K562 (cell line): ENCODE measurements at regions not wholly inside any gene's neighbourhood (a gene's known extent, or its start where the extent isn't known, plus 50 kb on each side); places are given as distances from the start of the nearest gene placed in this dataset.

Experiments
- ADNP ChIP-seq: fragments of 200-800 bp; sonication (Bioruptor generic); IDR thresholded peaks from 2 replicates; pipeline ENCODE4 v1.6.1; 2016; ENCODE audit warnings: missing genetic modification characterization, missing compliant biosample characterization
- CHD2 ChIP-seq: IDR thresholded peaks from 2 replicates; pipeline ENCODE4 v1.6.1; 2011; ENCODE audit warnings: low read depth, low read length
- CHD4 ChIP-seq: fragments of 200-600 bp; sonication (generic); IDR thresholded peaks from 3 replicates; pipeline ENCODE4 v1.6.1; 2012; ENCODE audit warnings: low read depth, mild to moderate bottlenecking, mixed read lengths, low read length, inconsistent platforms; ENCODE audit not compliant: insufficient read depth, insufficient replicate concordance, poor library complexity, severe bottlenecking
- ETS1 ChIP-seq: conservative IDR thresholded peaks from 2 replicates; pipeline ENCODE4 v1.6.1; 2011; ENCODE audit warnings: low read depth, mild to moderate bottlenecking, low read length; ENCODE audit not compliant: control insufficient read depth
- FOSL1 ChIP-seq: fragments of 200-800 bp; sonication (Bioruptor generic); conservative IDR thresholded peaks from 2 replicates; pipeline ENCODE4 v1.6.1; 2016; ENCODE audit warnings: missing genetic modification characterization, missing compliant biosample characterization
- FOXJ2 ChIP-seq: fragments of 200-800 bp; sonication (Bioruptor generic); IDR thresholded peaks from 2 replicates; pipeline ENCODE4 v1.6.1; 2016; ENCODE audit warnings: missing genetic modification characterization, missing compliant biosample characterization
- FOXO4 ChIP-seq: fragments of 450-650 bp; formaldehyde crosslinking; IDR thresholded peaks from 2 replicates; pipeline ENCODE4 v1.4.0; 2020; ENCODE audit warnings: mild to moderate bottlenecking, moderate library complexity
- GATAD2B ChIP-seq: fragments of 450-650 bp; IDR thresholded peaks from 2 replicates; pipeline ENCODE4 v1.6.1; 2017; ENCODE audit warnings: mild to moderate bottlenecking, borderline replicate concordance
- HEY1 ChIP-seq: fragments of 250-450 bp; sonication (Bioruptor Pico); IDR thresholded peaks from 2 replicates; pipeline ENCODE4 v1.5.0; 2020; ENCODE audit warnings: mild to moderate bottlenecking, moderate library complexity, borderline replicate concordance
- HLTF ChIP-seq: fragments of 450-650 bp; IDR thresholded peaks from 2 replicates; pipeline ENCODE4 v1.6.1; 2016
- HMGN3 ChIP-seq: IDR thresholded peaks from 2 replicates; pipeline ENCODE4 v1.6.1; 2011; ENCODE audit warnings: borderline replicate concordance, low read depth, mild to moderate bottlenecking, mixed read lengths, low read length; ENCODE audit not compliant: insufficient read length; ENCODE audit errors: extremely low read depth
- KAT2B ChIP-seq: IDR thresholded peaks from one replicate; pipeline ENCODE4 v1.6.1; 2012; ENCODE audit warnings: low read depth, mild to moderate bottlenecking, control low read depth, inconsistent platforms, low read length, moderate library complexity
- KDM1A ChIP-seq, 2 experiments: fragments of 450-650 bp; IDR thresholded peaks; 2 replicates each; pipeline ENCODE4 v1.6.1; 2016; ENCODE audit warnings: mild to moderate bottlenecking in 2 of 2
- MED1 ChIP-seq: sonication (generic); formaldehyde crosslinking; IDR thresholded peaks from 2 replicates; pipeline ENCODE4 v1.8.1; 2023; ENCODE audit warnings: missing genetic modification reagents, borderline replicate concordance
- MLLT1 ChIP-seq, 2 experiments: fragments of 450-650 bp; IDR thresholded peaks; 2 replicates each; pipeline ENCODE4 v1.6.1; 2016
- PYGO2 ChIP-seq: fragments of 450-650 bp; IDR thresholded peaks from 2 replicates; pipeline ENCODE4 v1.6.1; 2016; ENCODE audit warnings: mild to moderate bottlenecking, missing genetic modification characterization, moderate library complexity, missing compliant biosample characterization
- SMC3 ChIP-seq: conservative IDR thresholded peaks from 2 replicates; pipeline ENCODE4 v1.6.1; 2011; ENCODE audit warnings: low read depth, low read length, improper control_type of control experiment; ENCODE audit not compliant: insufficient read depth
- TCF3 ChIP-seq: sonication (generic); formaldehyde crosslinking; IDR thresholded peaks from 2 replicates; pipeline ENCODE4 v1.4.0; 2020; ENCODE audit warnings: mild to moderate bottlenecking, missing genetic modification reagents
- XRCC3 ChIP-seq: fragments of 450-650 bp; IDR thresholded peaks from 2 replicates; pipeline ENCODE4 v1.6.1; 2017; ENCODE audit warnings: mild to moderate bottlenecking, moderate library complexity
- ZBTB17 ChIP-seq: fragments of 450-650 bp; formaldehyde crosslinking; IDR thresholded peaks from 2 replicates; pipeline ENCODE4 v1.4.0; 2020; ENCODE audit warnings: mild to moderate bottlenecking
- ZHX1 ChIP-seq: fragments of 150-350 bp; conservative IDR thresholded peaks from 2 replicates; pipeline ENCODE4 v1.6.1; 2014; ENCODE audit warnings: low read length
- ZNF764 ChIP-seq: fragments of 250-450 bp; sonication (Bioruptor Pico); IDR thresholded peaks from 2 replicates; pipeline ENCODE4 v1.4.0; 2020; ENCODE audit warnings: low read depth, mild to moderate bottlenecking, moderate library complexity

GRCh38 chr6:15893556-15894253 is 230.9 kb upstream of the DTNBP1 start (continued):
- TF ChIP-seq CHD2 = no peak
- no peak for TF ChIP-seq ZNF764 (CRISPR knock-in tag)
- no peak for TF ChIP-seq XRCC3
- peak; percentile 15; the same call in 1 of the 2 replicates for TF ChIP-seq GATAD2B
- no peak for TF ChIP-seq HLTF
- no peak for TF ChIP-seq FOXO4 (CRISPR knock-in tag)
- no peak for TF ChIP-seq HMGN3
- TF ChIP-seq CHD4 = peak; percentile 55
- 0 out of 2 replicates have a peak, but pooled peaks have one; percentile 30 for TF ChIP-seq TCF3
- TF ChIP-seq HEY1 (CRISPR knock-in tag) = no peak
- TF ChIP-seq MLLT1 (IDR thresholded peaks at IDR 0.05) = no peak; a peak in 1 of 4 replicates
- TF ChIP-seq ZHX1 = no peak
- no peak for TF ChIP-seq PYGO2 (tag)
- TF ChIP-seq ZBTB17 (CRISPR knock-in tag) = no peak
- TF ChIP-seq FOXJ2 (tag) = peak; percentile 34; the same call in 1 of the 2 replicates
- TF ChIP-seq MED1 = no peak
- TF ChIP-seq KDM1A (IDR thresholded peaks at IDR 0.05) = peak; percentile 25 to 34; a peak in 2 of 4 replicates
- peak; percentile 60 for TF ChIP-seq FOSL1 (tag)
- TF ChIP-seq SMC3 = no peak
- TF ChIP-seq ETS1 = no peak
- TF ChIP-seq ADNP (tag) = peak; percentile 91
- TF ChIP-seq KAT2B = no peak
